H1 (cell line): ENCODE measurements at regions not wholly inside any gene's neighbourhood (a gene's known extent, or its start where the extent isn't known, plus 50 kb on each side); places are given as distances from the start of the nearest gene placed in this dataset.

Experiments used
- EGR1 ChIP-seq: IDR thresholded peaks from 2 replicates; pipeline ENCODE4 v1.6.1; 2011; ENCODE audit warnings: low read depth, low read length, borderline replicate concordance
- SAP30 ChIP-seq: fragments of 300-600 bp; sonication (generic); IDR thresholded peaks from 2 replicates; pipeline ENCODE4 v1.7.1; 2012; ENCODE audit warnings: low read length, moderate library complexity, mild to moderate bottlenecking, inconsistent platforms; ENCODE audit not compliant: insufficient read depth, insufficient replicate concordance
- SUZ12 ChIP-seq: fragments of 200-600 bp; sonication (generic); IDR thresholded peaks from 2 replicates; pipeline ENCODE4 v1.6.1; 2012; ENCODE audit warnings: mild to moderate bottlenecking, inconsistent platforms, low read length, moderate library complexity, mixed read lengths
- TAF7 ChIP-seq: optimal IDR thresholded peaks from 2 replicates; pipeline ENCODE3; 2011; ENCODE audit warnings: low read depth, mild to moderate bottlenecking, inconsistent platforms, low read length, moderate library complexity, borderline replicate concordance

DNA sequence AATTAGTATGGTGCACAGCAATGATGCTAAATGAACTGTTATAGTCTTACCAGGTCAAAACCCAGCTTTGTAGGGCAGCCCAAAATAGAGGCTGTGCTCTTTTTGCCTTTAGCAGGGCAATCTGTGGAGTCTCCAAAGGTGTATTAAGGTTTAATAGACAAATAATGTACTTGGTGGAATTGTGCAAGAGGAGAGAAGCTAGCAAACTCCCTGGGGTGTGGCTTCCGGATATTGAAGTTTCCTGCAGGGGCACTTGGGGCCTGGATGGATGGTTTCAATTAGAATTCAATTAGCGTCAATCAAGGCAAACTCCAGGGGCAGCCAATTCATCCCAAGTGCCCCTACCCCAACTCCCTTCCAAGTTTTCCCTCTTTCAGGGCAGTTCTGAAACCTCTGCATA is 285.8 kb downstream of the UTP18 start (continued):
- TF ChIP-seq TAF7 (no peak), SAP30 (no peak), EGR1 (no peak), SUZ12 (no peak)
- TF ChIP-seq, all 59 proteins: peak for 0
